Endothelial cell of umbilical vein (primary cell): ENCODE measurements at regions not wholly inside any gene's neighbourhood (a gene's known extent, or its start where the extent isn't known, plus 50 kb on each side); places are given as distances from the start of the nearest gene placed in this dataset.

Source experiments
- BruUV-seq: library from RNA; stranded (reverse); fragments of 400-500 nt; replicated peaks from 2 replicates; lab custom pipeline; 2021; lab: Mats Ljungman, UMichigan
- CTCF ChIA-PET: fragments of 300-600, 350-600 bp; sonication (Branson Sonifier 250); formaldehyde crosslinking; loops from one replicate; lab custom pipeline; 2021; ENCODE audit warnings: antibody characterized with exemption, inconsistent platforms; lab: Charles Lee
- POLR2A ChIA-PET: fragments of 300-600, 350-600 bp; sonication (Branson Sonifier 250); formaldehyde crosslinking; loops from one replicate; lab custom pipeline; 2021; ENCODE audit warnings: antibody characterized with exemption, inconsistent platforms; lab: Charles Lee
- DNase-seq: peaks from one replicate; pipeline ENCODE4 v3.0.0-alpha.2; 2011; ENCODE audit warnings: low read depth, low spot score
- FAIRE-seq: peaks from 2 replicates; lab custom pipeline; 2011; peaks lifted over from hg19 to GRCh38; lab: Jason Lieb, UNC
- H2AFZ ChIP-seq: 2 replicates; pipeline ENCODE4 v1.6.0; 2012; ENCODE audit warnings: low read depth, low read length, control low read depth, inconsistent platforms
- H3K27ac ChIP-seq: 2 replicates; pipeline ENCODE4 v1.5.1; 2011; ENCODE audit warnings: low read depth, mild to moderate bottlenecking, control low read depth, low read length, moderate library complexity; ENCODE audit not compliant: insufficient read depth
- H3K27me3 ChIP-seq, 2 experiments: 2 replicates each; pipeline versions ENCODE4 v1.6.0 to v1.6.1; 2011; ENCODE audit warnings: low read length in 2 of 2, mixed read lengths in 1 of 2; ENCODE audit not compliant: control insufficient read depth in 2 of 2, insufficient read depth in 2 of 2
- H3K36me3 ChIP-seq, 2 experiments: 2 replicates in 1 of 2; 3 replicates in 1 of 2; pipeline ENCODE4 v1.5.1; 2011; ENCODE audit warnings: low read length in 2 of 2, mild to moderate bottlenecking in 1 of 2, moderate library complexity in 1 of 2; ENCODE audit not compliant: control insufficient read depth in 2 of 2, insufficient read depth in 2 of 2; ENCODE audit errors: extremely low read depth in 1 of 2
- H3K4me1 ChIP-seq: 3 replicates; pipeline ENCODE4 v1.5.1; 2011; ENCODE audit warnings: mild to moderate bottlenecking, low read length; ENCODE audit not compliant: control insufficient read depth, insufficient read depth; ENCODE audit errors: extremely low read depth
- H3K4me2 ChIP-seq: 2 replicates; pipeline ENCODE4 v1.6.1; 2011; ENCODE audit warnings: low read length, control low read depth, mixed read lengths; ENCODE audit not compliant: insufficient read depth
- H3K4me3 ChIP-seq, 3 experiments: fragments of 200-600 bp in 1 of 3; sonication (generic), shearing (Covaris generic) in 1 of 3; replicated peaks in 1 of 3; 2 replicates each; pipeline ENCODE4 v1.5.1; 2011 to 2016; ENCODE audit warnings: control low read depth in 3 of 3, low read length in 3 of 3, mild to moderate bottlenecking in 2 of 3, inconsistent platforms in 1 of 3, low read depth in 1 of 3, moderate library complexity in 1 of 3; ENCODE audit not compliant: insufficient read depth in 1 of 3
- H3K79me2 ChIP-seq: 2 replicates; pipeline ENCODE4 v1.6.0; 2012; ENCODE audit warnings: low read length, inconsistent platforms; ENCODE audit not compliant: control insufficient read depth, insufficient read depth
- H3K9ac ChIP-seq: replicated peaks from 2 replicates; pipeline ENCODE3; 2011; ENCODE audit warnings: low read length, control low read depth; ENCODE audit not compliant: insufficient read depth; ENCODE audit errors: extremely low read depth
- H3K9me1 ChIP-seq: replicated peaks from 3 replicates; pipeline ENCODE4 v1.6.0; 2011; ENCODE audit warnings: mild to moderate bottlenecking, low read length; ENCODE audit not compliant: control insufficient read depth, insufficient read depth; ENCODE audit errors: extremely low read depth
- H3K9me3 ChIP-seq: replicated peaks from 2 replicates; pipeline ENCODE4 v1.5.1; 2012; ENCODE audit warnings: low read length, inconsistent platforms; ENCODE audit not compliant: control insufficient read depth, insufficient read depth
- H4K20me1 ChIP-seq: replicated peaks from 2 replicates; pipeline ENCODE3; 2011; ENCODE audit warnings: mild to moderate bottlenecking, low read length; ENCODE audit not compliant: control insufficient read depth, insufficient read depth; ENCODE audit errors: extremely low read depth
- CTCF ChIP-seq, 2 donors: IDR thresholded peaks; 1 replicate in 1 of 2; 2 replicates in 1 of 2; pipeline ENCODE4 v1.5.1; 2011; ENCODE audit warnings: low read length in 2 of 2, mild to moderate bottlenecking in 2 of 2, moderate library complexity in 2 of 2, control low read depth in 1 of 2, inconsistent platforms in 1 of 2, low read depth in 1 of 2; ENCODE audit not compliant: insufficient read depth in 1 of 2; ENCODE audit errors: extremely low read depth in 1 of 2
- EZH2 ChIP-seq: IDR thresholded peaks from 2 replicates; pipeline ENCODE4 v1.6.1; 2012; ENCODE audit warnings: borderline replicate concordance, low read depth, mild to moderate bottlenecking, moderate library complexity, low read length, inconsistent platforms; ENCODE audit not compliant: severe bottlenecking
- FOS ChIP-seq: IDR thresholded peaks from 2 replicates; pipeline ENCODE4 v1.6.1; 2011; ENCODE audit warnings: mild to moderate bottlenecking, low read length, moderate library complexity, borderline replicate concordance; ENCODE audit not compliant: insufficient read depth
- GATA2 ChIP-seq: IDR thresholded peaks from 2 replicates; pipeline ENCODE4 v1.7.0; 2011; ENCODE audit warnings: low read depth, mild to moderate bottlenecking, moderate library complexity, mixed read lengths, low read length; ENCODE audit not compliant: insufficient read length, insufficient read depth
- JUN ChIP-seq: IDR thresholded peaks from 2 replicates; pipeline ENCODE4 v1.6.1; 2011; ENCODE audit warnings: borderline replicate concordance, low read depth; ENCODE audit not compliant: insufficient read length, insufficient read depth
- MAX ChIP-seq: IDR thresholded peaks from 2 replicates; pipeline ENCODE4 v1.6.1; 2011; ENCODE audit not compliant: insufficient read depth, insufficient read length
- MYC ChIP-seq: IDR thresholded peaks from one replicate; pipeline ENCODE4 v1.6.1; 2011; ENCODE audit warnings: mild to moderate bottlenecking, low read depth, low read length
- POLR2A ChIP-seq: IDR thresholded peaks from 2 replicates; pipeline ENCODE4 v1.6.1; 2012; ENCODE audit warnings: low read depth, mild to moderate bottlenecking, control low read depth, low read length
- POLR2AphosphoS5 ChIP-seq: IDR thresholded peaks from 2 replicates; pipeline ENCODE4 v1.6.1; 2012; ENCODE audit warnings: low read depth, mild to moderate bottlenecking, control low read depth, low read length, moderate library complexity; ENCODE audit not compliant: insufficient read depth
- dilution Hi-C: fragments of 300-500 bp; cut with MboI; formaldehyde crosslinking; loops from one replicate; pipeline ENCODE4 v1.15.0; 2019; ENCODE audit warnings: low sequenced_read_pairs; ENCODE audit not compliant: extremely low pct_ligation_motif_present
- intact Hi-C: fragments of 100-400 bp; cut with micrococcal nuclease; formaldehyde crosslinking; loops from one replicate; pipeline ENCODE4 v1.10.0; 2022

GRCh38 chr2:108074150-108074549 is 87.8 kb downstream of the SLC5A7 start:
- dilution Hi-C loops = no loop called here
- intact Hi-C loops = no loop called here
- no peaks in the 10 kb centered on the region for H3K27me3 ChIP-seq
- FAIRE-seq (no peak), DNase-seq (no peak)
- TF ChIP-seq EZH2 (no peak), FOS (no peak), CTCF (IDR thresholded peaks at IDR 0.05; ENCODE audit: extremely low read depth in 1 of 2, insufficient read depth in 1 of 2, low read depth in 1 of 2, low read length in 2 of 2) (no peak), POLR2A (no peak), JUN (no peak), MYC (no peak), MAX (no peak)
- H3K9me3 ChIP-seq = peaks cover 2% of the 10 kb centered on the region
- H3K79me2 ChIP-seq = no peaks in the 10 kb centered on the region
- no peaks in the 10 kb centered on the region for H3K36me3 ChIP-seq
- H3K4me2 ChIP-seq = no peak overlapping the region
- no peaks in the 10 kb centered on the region for H3K4me1 ChIP-seq
- H2AFZ ChIP-seq = no peak overlapping the region
- H3K4me3 ChIP-seq = no peak overlapping the region
- H3K9me1 ChIP-seq = no peaks in the 10 kb centered on the region
- POLR2A ChIA-PET = no interaction called here
- H4K20me1 ChIP-seq = no peaks in the 10 kb centered on the region
- H3K9ac ChIP-seq = no peak overlapping the region
- CTCF ChIA-PET = no interaction called here
- H3K27ac ChIP-seq = no peak overlapping the region
- BruUV-seq = no TSS peak

GRCh38 chr2:108074946-108075345 is 88.6 kb downstream of the SLC5A7 start:
- no peak overlapping the region for H3K27ac ChIP-seq
- no peaks in the 10 kb centered on the region for H3K79me2 ChIP-seq
- dilution Hi-C loops (no loop called here), intact Hi-C loops (no loop called here)
- no peaks in the 10 kb centered on the region for H3K9me1 ChIP-seq
- no peak overlapping the region for H3K9ac ChIP-seq
- no peaks in the 10 kb centered on the region for H3K9me3 ChIP-seq
- no peak overlapping the region for H2AFZ ChIP-seq
- no peak for DNase-seq
- no peaks in the 10 kb centered on the region for H3K27me3 ChIP-seq
- H3K36me3 ChIP-seq = no peaks in the 10 kb centered on the region
- BruUV-seq = no TSS peak
- no peaks in the 10 kb centered on the region for H3K4me1 ChIP-seq
- ChIA-PET POLR2A (no interaction called here), CTCF (no interaction called here)
- no peak overlapping the region for H3K4me2 ChIP-seq
- no peaks in the 10 kb centered on the region for H4K20me1 ChIP-seq
- TF ChIP-seq FOS = no peak
- no peak for TF ChIP-seq POLR2A
- no peak for TF ChIP-seq EZH2
- TF ChIP-seq MYC = no peak
- TF ChIP-seq MAX = no peak
- TF ChIP-seq GATA2 = no peak
- TF ChIP-seq CTCF (IDR thresholded peaks at IDR 0.05; ENCODE audit: extremely low read depth in 1 of 2, insufficient read depth in 1 of 2, low read depth in 1 of 2, low read length in 2 of 2) = no peak
- TF ChIP-seq JUN = no peak
- TF ChIP-seq POLR2AphosphoS5 = no peak
- FAIRE-seq = no peak
- no peak overlapping the region for H3K4me3 ChIP-seq
